GM23338 (cell line): ENCODE measurements at regions not wholly inside any gene's neighbourhood (a gene's known extent, or its start where the extent isn't known, plus 50 kb on each side); places are given as distances from the start of the nearest gene placed in this dataset.

Source experiments
- ATAC-seq: fragments of 200-7000 bp; cut with Tn5 transposase; 3 replicates; pipeline ENCODE4 v1.9.1; 2020
- DNase-seq: peaks from one replicate; pipeline ENCODE4 v3.0.0-alpha.2; 2015; ENCODE audit warnings: low spot score
- H2AFZ ChIP-seq: fragments of 200-600 bp; sonication (generic); 2 replicates; pipeline ENCODE4 v1.8.0; 2016; ENCODE audit warnings: antibody characterized with exemption, mild to moderate bottlenecking, moderate library complexity
- H3F3A ChIP-seq: fragments of 200-600 bp; sonication (generic); replicated peaks from 2 replicates; pipeline ENCODE4 v1.8.0; 2017; ENCODE audit warnings: antibody characterized with exemption, mixed run types, low read depth
- H3K27ac ChIP-seq: fragments of 200-600 bp; sonication (generic); 2 replicates; pipeline ENCODE4 v1.6.1; 2016; ENCODE audit warnings: low read depth
- H3K27me3 ChIP-seq: fragments of 200-600 bp; sonication (generic); 2 replicates; pipeline ENCODE4 v1.8.0; 2016; ENCODE audit warnings: mild to moderate bottlenecking, mixed run types, moderate library complexity; ENCODE audit not compliant: insufficient read depth
- H3K36me3 ChIP-seq: fragments of 200-600 bp; sonication (generic); 2 replicates; pipeline ENCODE4 v1.8.0; 2016; ENCODE audit warnings: mild to moderate bottlenecking; ENCODE audit not compliant: insufficient read depth
- H3K4me1 ChIP-seq: fragments of 200-600 bp; sonication (generic); 2 replicates; pipeline ENCODE4 v1.8.0; 2016; ENCODE audit warnings: mild to moderate bottlenecking, moderate library complexity; ENCODE audit not compliant: insufficient read depth
- H3K4me2 ChIP-seq: fragments of 200-600 bp; sonication (generic); 2 replicates; pipeline ENCODE4 v1.7.1; 2017; ENCODE audit warnings: mixed run types
- H3K4me3 ChIP-seq: fragments of 200-600 bp; sonication (generic); 2 replicates; pipeline ENCODE4 v1.6.1; 2016; ENCODE audit warnings: mixed run types
- H3K79me2 ChIP-seq: fragments of 200-600 bp; sonication (generic); replicated peaks from 2 replicates; pipeline ENCODE4 v1.8.0; 2017; ENCODE audit warnings: mild to moderate bottlenecking; ENCODE audit not compliant: insufficient read depth
- H3K9me2 ChIP-seq: fragments of 200-600 bp; sonication (generic); 2 replicates; pipeline ENCODE4 v1.8.0; 2017; ENCODE audit not compliant: insufficient read depth
- H4K20me1 ChIP-seq: fragments of 200-600 bp; sonication (generic); replicated peaks from 2 replicates; pipeline ENCODE4 v1.8.0; 2017; ENCODE audit warnings: mild to moderate bottlenecking; ENCODE audit not compliant: insufficient read depth
- H3K27ac Mint-ChIP-seq: 2 replicates; pipeline ENCODE4 v1.8.0; 2020; ENCODE audit warnings: inconsistent platforms, mild to moderate bottlenecking, moderate library complexity, mixed read lengths
- H3K27me3 Mint-ChIP-seq: 3 replicates; pipeline ENCODE4 v1.8.0; 2022; ENCODE audit warnings: low read depth, mild to moderate bottlenecking, moderate library complexity, mixed read lengths, inconsistent platforms; ENCODE audit not compliant: insufficient read depth, poor library complexity
- H3K36me3 Mint-ChIP-seq: 3 replicates; pipeline ENCODE4 v1.8.0; 2021; ENCODE audit warnings: low read depth, mild to moderate bottlenecking, inconsistent platforms, moderate library complexity, mixed read lengths
- H3K4me1 Mint-ChIP-seq: 3 replicates; pipeline ENCODE4 v1.8.0; 2020; ENCODE audit warnings: mild to moderate bottlenecking, inconsistent platforms, mixed read lengths
- H3K4me3 Mint-ChIP-seq: 3 replicates; pipeline ENCODE4 v1.8.0; 2021; ENCODE audit warnings: moderate library complexity, mild to moderate bottlenecking, inconsistent platforms, mixed read lengths
- H3K9me3 Mint-ChIP-seq: 3 replicates; pipeline ENCODE4 v1.8.0; 2020; ENCODE audit warnings: moderate library complexity, mild to moderate bottlenecking, inconsistent platforms, mixed read lengths
- CREB1 ChIP-seq: fragments of 250-450 bp; sonication (Bioruptor Pico); IDR thresholded peaks from 2 replicates; pipeline ENCODE4 v1.5.0; 2020; ENCODE audit warnings: low read depth, mild to moderate bottlenecking, moderate library complexity
- EZH2 ChIP-seq: fragments of 200-600 bp; sonication (generic); IDR thresholded peaks from one replicate; pipeline ENCODE4 v1.8.0; 2017; ENCODE audit warnings: antibody characterized with exemption, mild to moderate bottlenecking, low read depth; ENCODE audit not compliant: unreplicated experiment
- EZH2phosphoT487 ChIP-seq: fragments of 200-600 bp; sonication (generic); IDR thresholded peaks from one replicate; pipeline ENCODE4 v1.8.1; 2018; ENCODE audit warnings: antibody characterized with exemption; ENCODE audit not compliant: unreplicated experiment
- JUNB ChIP-seq: IDR thresholded peaks from one replicate; pipeline ENCODE4 v1.6.1; 2016; ENCODE audit warnings: antibody characterized with exemption; ENCODE audit not compliant: unreplicated experiment
- NANOG ChIP-seq: IDR thresholded peaks from 2 replicates; pipeline ENCODE4 v1.6.1; 2016; ENCODE audit warnings: antibody characterized with exemption, borderline replicate concordance
- POLR2AphosphoS5 ChIP-seq: IDR thresholded peaks from 2 replicates; pipeline ENCODE4 v1.6.1; 2016; ENCODE audit warnings: antibody characterized with exemption, low read depth
- STAT1 ChIP-seq: IDR thresholded peaks from one replicate; pipeline ENCODE4 v1.6.1; 2016; ENCODE audit warnings: antibody characterized with exemption; ENCODE audit not compliant: unreplicated experiment
- ZNF114 ChIP-seq: fragments of 250-450 bp; sonication (Bioruptor Pico); IDR thresholded peaks from 2 replicates; pipeline ENCODE4 v1.5.0; 2020; ENCODE audit warnings: mild to moderate bottlenecking, moderate library complexity
- ZNF331 ChIP-seq: fragments of 250-450 bp; sonication (Bioruptor Pico); IDR thresholded peaks from 2 replicates; pipeline ENCODE4 v1.5.0; 2020; ENCODE audit warnings: low read depth, mild to moderate bottlenecking, moderate library complexity
- TF ChIP-seq, protein P1 (sequence below), 2 experiments: fragments of 200-600 bp in 1 of 2; sonication (generic) in 1 of 2; conservative IDR thresholded peaks; 2 replicates each; pipeline versions ENCODE4 v1.5.1 to v1.6.1; 2016 to 2017; ENCODE audit warnings: antibody characterized with exemption in 2 of 2, low read depth in 2 of 2, mild to moderate bottlenecking in 2 of 2, moderate library complexity in 1 of 2
- TF ChIP-seq, protein P2 (sequence below): fragments of 250-450 bp; sonication (Bioruptor Pico); IDR thresholded peaks from 2 replicates; pipeline ENCODE4 v1.5.0; 2020; ENCODE audit warnings: mild to moderate bottlenecking, moderate library complexity
- TF ChIP-seq, protein P3 (sequence below): IDR thresholded peaks from one replicate; pipeline ENCODE4 v1.6.1; 2018; ENCODE audit warnings: antibody characterized with exemption; ENCODE audit not compliant: unreplicated experiment
- TF ChIP-seq, protein P4 (sequence below): IDR thresholded peaks from 2 replicates; pipeline ENCODE4 v1.6.1; 2016; ENCODE audit warnings: antibody characterized with exemption

DNA sequence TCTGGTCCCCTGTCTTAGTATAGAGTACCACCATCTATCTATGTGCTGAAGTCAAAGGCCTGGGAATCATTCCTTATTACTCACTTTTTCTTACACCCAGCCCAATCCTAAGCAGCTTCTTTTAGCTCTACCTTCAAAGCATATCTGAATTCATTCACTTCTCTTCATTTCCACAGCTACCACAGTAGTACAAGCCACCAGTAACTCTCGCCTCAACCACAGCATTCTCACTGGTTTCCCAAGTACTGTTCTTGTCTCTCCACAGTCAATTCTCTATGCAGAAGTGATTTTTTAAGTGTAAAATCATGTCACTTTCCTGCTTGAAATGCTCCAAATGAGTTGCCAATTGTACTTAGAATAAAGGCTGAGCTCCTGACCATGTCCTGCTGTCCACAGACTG is 401.7 kb downstream of the OXSM start:
- Mint-ChIP-seq H3K36me3 (no peaks in the 10 kb centered on the region), H3K27ac (no peak overlapping the region), H3K9me3 (peaks cover 15% of the 10 kb centered on the region), H3K27me3 (no peaks in the 10 kb centered on the region), H3K4me1 (no peaks in the 10 kb centered on the region), H3K4me3 (no peak overlapping the region)
- peaks cover under 1% of the 10 kb centered on the region; the same call in 1 of the 2 replicates for H3K9me2 ChIP-seq
- H3K36me3 ChIP-seq: no peaks in the 10 kb centered on the region
- no peaks in the 10 kb centered on the region for H3K79me2 ChIP-seq
- H2AFZ ChIP-seq: no peak overlapping the region
- H3K4me3 ChIP-seq: no peak overlapping the region
- TF ChIP-seq POLR2AphosphoS5 (no peak), STAT1 (no peak), ZNF114 (no peak), EZH2phosphoT487 (no peak), CREB1 (CRISPR knock-in tag) (no peak), NANOG (no peak), ZNF331 (CRISPR knock-in tag) (no peak), EZH2 (no peak), JUNB (no peak)
- TF ChIP-seq, protein P1, sequence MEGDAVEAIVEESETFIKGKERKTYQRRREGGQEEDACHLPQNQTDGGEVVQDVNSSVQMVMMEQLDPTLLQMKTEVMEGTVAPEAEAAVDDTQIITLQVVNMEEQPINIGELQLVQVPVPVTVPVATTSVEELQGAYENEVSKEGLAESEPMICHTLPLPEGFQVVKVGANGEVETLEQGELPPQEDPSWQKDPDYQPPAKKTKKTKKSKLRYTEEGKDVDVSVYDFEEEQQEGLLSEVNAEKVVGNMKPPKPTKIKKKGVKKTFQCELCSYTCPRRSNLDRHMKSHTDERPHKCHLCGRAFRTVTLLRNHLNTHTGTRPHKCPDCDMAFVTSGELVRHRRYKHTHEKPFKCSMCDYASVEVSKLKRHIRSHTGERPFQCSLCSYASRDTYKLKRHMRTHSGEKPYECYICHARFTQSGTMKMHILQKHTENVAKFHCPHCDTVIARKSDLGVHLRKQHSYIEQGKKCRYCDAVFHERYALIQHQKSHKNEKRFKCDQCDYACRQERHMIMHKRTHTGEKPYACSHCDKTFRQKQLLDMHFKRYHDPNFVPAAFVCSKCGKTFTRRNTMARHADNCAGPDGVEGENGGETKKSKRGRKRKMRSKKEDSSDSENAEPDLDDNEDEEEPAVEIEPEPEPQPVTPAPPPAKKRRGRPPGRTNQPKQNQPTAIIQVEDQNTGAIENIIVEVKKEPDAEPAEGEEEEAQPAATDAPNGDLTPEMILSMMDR (conservative IDR thresholded peaks at IDR 0.05; ENCODE audit: low read depth in 2 of 2): no peak
- TF ChIP-seq, protein P2, sequence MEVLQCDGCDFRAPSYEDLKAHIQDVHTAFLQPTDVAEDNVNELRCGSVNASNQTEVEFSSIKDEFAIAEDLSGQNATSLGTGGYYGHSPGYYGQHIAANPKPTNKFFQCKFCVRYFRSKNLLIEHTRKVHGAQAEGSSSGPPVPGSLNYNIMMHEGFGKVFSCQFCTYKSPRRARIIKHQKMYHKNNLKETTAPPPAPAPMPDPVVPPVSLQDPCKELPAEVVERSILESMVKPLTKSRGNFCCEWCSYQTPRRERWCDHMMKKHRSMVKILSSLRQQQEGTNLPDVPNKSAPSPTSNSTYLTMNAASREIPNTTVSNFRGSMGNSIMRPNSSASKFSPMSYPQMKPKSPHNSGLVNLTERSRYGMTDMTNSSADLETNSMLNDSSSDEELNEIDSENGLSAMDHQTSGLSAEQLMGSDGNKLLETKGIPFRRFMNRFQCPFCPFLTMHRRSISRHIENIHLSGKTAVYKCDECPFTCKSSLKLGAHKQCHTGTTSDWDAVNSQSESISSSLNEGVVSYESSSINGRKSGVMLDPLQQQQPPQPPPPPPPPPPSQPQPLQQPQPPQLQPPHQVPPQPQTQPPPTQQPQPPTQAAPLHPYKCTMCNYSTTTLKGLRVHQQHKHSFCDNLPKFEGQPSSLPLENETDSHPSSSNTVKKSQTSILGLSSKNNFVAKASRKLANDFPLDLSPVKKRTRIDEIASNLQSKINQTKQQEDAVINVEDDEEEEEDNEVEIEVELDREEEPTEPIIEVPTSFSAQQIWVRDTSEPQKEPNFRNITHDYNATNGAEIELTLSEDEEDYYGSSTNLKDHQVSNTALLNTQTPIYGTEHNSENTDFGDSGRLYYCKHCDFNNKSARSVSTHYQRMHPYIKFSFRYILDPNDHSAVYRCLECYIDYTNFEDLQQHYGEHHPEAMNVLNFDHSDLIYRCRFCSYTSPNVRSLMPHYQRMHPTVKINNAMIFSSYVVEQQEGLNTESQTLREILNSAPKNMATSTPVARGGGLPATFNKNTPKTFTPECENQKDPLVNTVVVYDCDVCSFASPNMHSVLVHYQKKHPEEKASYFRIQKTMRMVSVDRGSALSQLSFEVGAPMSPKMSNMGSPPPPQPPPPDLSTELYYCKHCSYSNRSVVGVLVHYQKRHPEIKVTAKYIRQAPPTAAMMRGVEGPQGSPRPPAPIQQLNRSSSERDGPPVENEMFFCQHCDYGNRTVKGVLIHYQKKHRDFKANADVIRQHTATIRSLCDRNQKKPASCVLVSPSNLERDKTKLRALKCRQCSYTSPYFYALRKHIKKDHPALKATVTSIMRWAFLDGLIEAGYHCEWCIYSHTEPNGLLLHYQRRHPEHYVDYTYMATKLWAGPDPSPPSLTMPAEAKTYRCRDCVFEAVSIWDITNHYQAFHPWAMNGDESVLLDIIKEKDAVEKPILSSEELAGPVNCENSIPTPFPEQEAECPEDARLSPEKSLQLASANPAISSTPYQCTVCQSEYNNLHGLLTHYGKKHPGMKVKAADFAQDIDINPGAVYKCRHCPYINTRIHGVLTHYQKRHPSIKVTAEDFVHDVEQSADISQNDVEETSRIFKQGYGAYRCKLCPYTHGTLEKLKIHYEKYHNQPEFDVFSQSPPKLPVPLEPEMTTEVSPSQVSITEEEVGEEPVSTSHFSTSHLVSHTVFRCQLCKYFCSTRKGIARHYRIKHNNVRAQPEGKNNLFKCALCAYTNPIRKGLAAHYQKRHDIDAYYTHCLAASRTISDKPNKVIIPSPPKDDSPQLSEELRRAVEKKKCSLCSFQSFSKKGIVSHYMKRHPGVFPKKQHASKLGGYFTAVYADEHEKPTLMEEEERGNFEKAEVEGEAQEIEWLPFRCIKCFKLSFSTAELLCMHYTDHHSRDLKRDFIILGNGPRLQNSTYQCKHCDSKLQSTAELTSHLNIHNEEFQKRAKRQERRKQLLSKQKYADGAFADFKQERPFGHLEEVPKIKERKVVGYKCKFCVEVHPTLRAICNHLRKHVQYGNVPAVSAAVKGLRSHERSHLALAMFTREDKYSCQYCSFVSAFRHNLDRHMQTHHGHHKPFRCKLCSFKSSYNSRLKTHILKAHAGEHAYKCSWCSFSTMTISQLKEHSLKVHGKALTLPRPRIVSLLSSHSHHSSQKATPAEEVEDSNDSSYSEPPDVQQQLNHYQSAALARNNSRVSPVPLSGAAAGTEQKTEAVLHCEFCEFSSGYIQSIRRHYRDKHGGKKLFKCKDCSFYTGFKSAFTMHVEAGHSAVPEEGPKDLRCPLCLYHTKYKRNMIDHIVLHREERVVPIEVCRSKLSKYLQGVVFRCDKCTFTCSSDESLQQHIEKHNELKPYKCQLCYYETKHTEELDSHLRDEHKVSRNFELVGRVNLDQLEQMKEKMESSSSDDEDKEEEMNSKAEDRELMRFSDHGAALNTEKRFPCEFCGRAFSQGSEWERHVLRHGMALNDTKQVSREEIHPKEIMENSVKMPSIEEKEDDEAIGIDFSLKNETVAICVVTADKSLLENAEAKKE (CRISPR knock-in tag): no peak
- TF ChIP-seq, protein P3, sequence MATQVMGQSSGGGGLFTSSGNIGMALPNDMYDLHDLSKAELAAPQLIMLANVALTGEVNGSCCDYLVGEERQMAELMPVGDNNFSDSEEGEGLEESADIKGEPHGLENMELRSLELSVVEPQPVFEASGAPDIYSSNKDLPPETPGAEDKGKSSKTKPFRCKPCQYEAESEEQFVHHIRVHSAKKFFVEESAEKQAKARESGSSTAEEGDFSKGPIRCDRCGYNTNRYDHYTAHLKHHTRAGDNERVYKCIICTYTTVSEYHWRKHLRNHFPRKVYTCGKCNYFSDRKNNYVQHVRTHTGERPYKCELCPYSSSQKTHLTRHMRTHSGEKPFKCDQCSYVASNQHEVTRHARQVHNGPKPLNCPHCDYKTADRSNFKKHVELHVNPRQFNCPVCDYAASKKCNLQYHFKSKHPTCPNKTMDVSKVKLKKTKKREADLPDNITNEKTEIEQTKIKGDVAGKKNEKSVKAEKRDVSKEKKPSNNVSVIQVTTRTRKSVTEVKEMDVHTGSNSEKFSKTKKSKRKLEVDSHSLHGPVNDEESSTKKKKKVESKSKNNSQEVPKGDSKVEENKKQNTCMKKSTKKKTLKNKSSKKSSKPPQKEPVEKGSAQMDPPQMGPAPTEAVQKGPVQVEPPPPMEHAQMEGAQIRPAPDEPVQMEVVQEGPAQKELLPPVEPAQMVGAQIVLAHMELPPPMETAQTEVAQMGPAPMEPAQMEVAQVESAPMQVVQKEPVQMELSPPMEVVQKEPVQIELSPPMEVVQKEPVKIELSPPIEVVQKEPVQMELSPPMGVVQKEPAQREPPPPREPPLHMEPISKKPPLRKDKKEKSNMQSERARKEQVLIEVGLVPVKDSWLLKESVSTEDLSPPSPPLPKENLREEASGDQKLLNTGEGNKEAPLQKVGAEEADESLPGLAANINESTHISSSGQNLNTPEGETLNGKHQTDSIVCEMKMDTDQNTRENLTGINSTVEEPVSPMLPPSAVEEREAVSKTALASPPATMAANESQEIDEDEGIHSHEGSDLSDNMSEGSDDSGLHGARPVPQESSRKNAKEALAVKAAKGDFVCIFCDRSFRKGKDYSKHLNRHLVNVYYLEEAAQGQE: no peak
- TF ChIP-seq, protein P4, sequence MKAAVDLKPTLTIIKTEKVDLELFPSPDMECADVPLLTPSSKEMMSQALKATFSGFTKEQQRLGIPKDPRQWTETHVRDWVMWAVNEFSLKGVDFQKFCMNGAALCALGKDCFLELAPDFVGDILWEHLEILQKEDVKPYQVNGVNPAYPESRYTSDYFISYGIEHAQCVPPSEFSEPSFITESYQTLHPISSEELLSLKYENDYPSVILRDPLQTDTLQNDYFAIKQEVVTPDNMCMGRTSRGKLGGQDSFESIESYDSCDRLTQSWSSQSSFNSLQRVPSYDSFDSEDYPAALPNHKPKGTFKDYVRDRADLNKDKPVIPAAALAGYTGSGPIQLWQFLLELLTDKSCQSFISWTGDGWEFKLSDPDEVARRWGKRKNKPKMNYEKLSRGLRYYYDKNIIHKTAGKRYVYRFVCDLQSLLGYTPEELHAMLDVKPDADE: no peak
- no peak overlapping the region for H3K27ac ChIP-seq
- H3K4me1 ChIP-seq: no peaks in the 10 kb centered on the region
- ATAC-seq: no peak
- DNase-seq: no peak
- H3K4me2 ChIP-seq: no peak overlapping the region
- no peaks in the 10 kb centered on the region for H3F3A ChIP-seq
- no peaks in the 10 kb centered on the region for H3K27me3 ChIP-seq
- no peaks in the 10 kb centered on the region for H4K20me1 ChIP-seq
